ENCODE measurements at regions not wholly inside any gene's neighbourhood (a gene's known extent, or its start where the extent isn't known, plus 50 kb on each side); places are given as distances from the start of the nearest gene placed in this dataset.
"Not testable (repeated sequence)": the region's sequence is repeated elsewhere in the genome, so short reads cannot be mapped to it uniquely, and the experiment has no call there.

DNA sequence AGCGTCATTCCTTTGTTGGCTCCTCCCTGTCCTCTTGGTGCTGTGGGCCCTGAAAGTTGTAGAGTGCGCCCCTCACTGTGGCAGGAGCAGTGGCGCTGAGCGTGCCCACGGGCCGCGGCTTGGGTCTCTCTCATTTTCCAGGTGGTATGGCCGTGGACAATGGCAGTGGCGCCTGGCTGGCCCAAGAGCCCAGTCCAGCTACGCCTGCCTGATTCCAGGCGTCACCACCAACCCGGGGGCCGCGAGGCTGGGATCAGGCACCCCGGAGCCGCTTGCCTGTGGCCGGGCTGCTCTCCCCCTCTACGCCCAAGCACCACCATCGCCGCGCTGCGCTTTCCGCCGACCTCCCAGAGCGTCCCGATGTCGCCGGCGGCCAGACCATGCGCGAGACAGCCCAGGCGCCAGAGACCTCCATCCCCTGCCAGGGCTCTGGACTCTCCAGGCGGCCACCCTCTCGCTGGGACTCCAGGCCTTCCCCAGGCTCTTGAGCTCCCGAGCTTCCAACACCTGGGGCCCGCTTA lies 1610.1 kb downstream of the SPATA31A7 start:
- TF ChIP-seq, protein P1, sequence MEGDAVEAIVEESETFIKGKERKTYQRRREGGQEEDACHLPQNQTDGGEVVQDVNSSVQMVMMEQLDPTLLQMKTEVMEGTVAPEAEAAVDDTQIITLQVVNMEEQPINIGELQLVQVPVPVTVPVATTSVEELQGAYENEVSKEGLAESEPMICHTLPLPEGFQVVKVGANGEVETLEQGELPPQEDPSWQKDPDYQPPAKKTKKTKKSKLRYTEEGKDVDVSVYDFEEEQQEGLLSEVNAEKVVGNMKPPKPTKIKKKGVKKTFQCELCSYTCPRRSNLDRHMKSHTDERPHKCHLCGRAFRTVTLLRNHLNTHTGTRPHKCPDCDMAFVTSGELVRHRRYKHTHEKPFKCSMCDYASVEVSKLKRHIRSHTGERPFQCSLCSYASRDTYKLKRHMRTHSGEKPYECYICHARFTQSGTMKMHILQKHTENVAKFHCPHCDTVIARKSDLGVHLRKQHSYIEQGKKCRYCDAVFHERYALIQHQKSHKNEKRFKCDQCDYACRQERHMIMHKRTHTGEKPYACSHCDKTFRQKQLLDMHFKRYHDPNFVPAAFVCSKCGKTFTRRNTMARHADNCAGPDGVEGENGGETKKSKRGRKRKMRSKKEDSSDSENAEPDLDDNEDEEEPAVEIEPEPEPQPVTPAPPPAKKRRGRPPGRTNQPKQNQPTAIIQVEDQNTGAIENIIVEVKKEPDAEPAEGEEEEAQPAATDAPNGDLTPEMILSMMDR (IDR thresholded peaks at IDR 0.05; ENCODE audit: borderline replicate concordance, extremely low read depth, low read length, poor library complexity, severe bottlenecking), result not testable (repeated sequence)
- not testable (repeated sequence) for TF ChIP-seq EZH2 (IDR thresholded peaks at IDR 0.05; ENCODE audit: borderline replicate concordance, low read depth, low read length, severe bottlenecking)

Data from DND-41 (cell line).